CD4-positive, alpha-beta T cell (primary cell): ENCODE measurements at regions not wholly inside any gene's neighbourhood (a gene's known extent, or its start where the extent isn't known, plus 50 kb on each side); places are given as distances from the start of the nearest gene placed in this dataset.
"Not testable (repeated sequence)": the region's sequence is repeated elsewhere in the genome, so short reads cannot be mapped to it uniquely, and the experiment has no call there.

ENCODE experiments used
- ATAC-seq: fragments of 200-7000 bp; cut with Tn5 transposase; one replicate; pipeline ENCODE4 v1.10.0; 2022; ENCODE audit warnings: mild to moderate bottlenecking; ENCODE audit not compliant: poor library complexity
- CTCF ChIA-PET: fragments of 350-600 bp; sonication (Branson Sonifier 250); formaldehyde crosslinking; loops from one replicate; lab custom pipeline; 2021; ENCODE audit warnings: antibody characterized with exemption, inconsistent platforms; lab: Charles Lee
- POLR2A ChIA-PET: fragments of 350-600 bp; sonication (Branson Sonifier 250); formaldehyde crosslinking; loops from one replicate; lab custom pipeline; 2021; ENCODE audit warnings: antibody characterized with exemption, inconsistent platforms; lab: Charles Lee
- DNase-seq, 14 experiments: peaks; one replicate each; pipeline ENCODE4 v3.0.0-alpha.2; 2013 to 2020; ENCODE audit warnings: mixed read lengths in 2 of 14
- H3K27ac ChIP-seq, 2 donors: one replicate each; pipeline versions ENCODE4 v1.5.1 to v1.7.0; 2013; ENCODE audit warnings: low read length in 2 of 2, low read depth in 1 of 2, mild to moderate bottlenecking in 1 of 2
- H3K27me3 ChIP-seq, 2 experiments: 1 replicate in 1 of 2; 2 replicates in 1 of 2; pipeline versions ENCODE4 v1.6.1 to v1.7.0; 2013; ENCODE audit warnings: low read length in 2 of 2, control low read depth in 1 of 2, mild to moderate bottlenecking in 1 of 2, moderate library complexity in 1 of 2; ENCODE audit not compliant: insufficient read depth in 2 of 2, control insufficient read depth in 1 of 2
- H3K36me3 ChIP-seq: one replicate; pipeline ENCODE4 v1.6.1; 2013; ENCODE audit warnings: low read length, control low read depth; ENCODE audit not compliant: insufficient read depth
- H3K4me1 ChIP-seq: one replicate; pipeline ENCODE4 v1.6.1; 2013; ENCODE audit warnings: low read length, control low read depth; ENCODE audit not compliant: insufficient read depth
- H3K4me3 ChIP-seq: one replicate; pipeline ENCODE4 v1.5.1; 2013; ENCODE audit warnings: mild to moderate bottlenecking, low read length, moderate library complexity
- H3K9me3 ChIP-seq, 2 experiments: 1 replicate in 1 of 2; 2 replicates in 1 of 2; pipeline versions ENCODE4 v1.6.1 to v1.7.0; 2013; ENCODE audit warnings: low read length in 2 of 2, mild to moderate bottlenecking in 2 of 2, control low read depth in 1 of 2, moderate library complexity in 1 of 2; ENCODE audit not compliant: control insufficient read depth in 1 of 2, insufficient read depth in 1 of 2
- H3K27ac Mint-ChIP-seq: one replicate; pipeline ENCODE4 v1.8.0; 2020; ENCODE audit warnings: mixed read lengths
- H3K27me3 Mint-ChIP-seq: one replicate; pipeline ENCODE4 v1.8.0; 2021; ENCODE audit warnings: mixed read lengths
- H3K36me3 Mint-ChIP-seq: one replicate; pipeline ENCODE4 v1.8.0; 2021; ENCODE audit warnings: low read depth, mixed read lengths
- H3K4me1 Mint-ChIP-seq: one replicate; pipeline ENCODE4 v1.8.0; 2021; ENCODE audit warnings: low read depth, mixed read lengths
- H3K4me3 Mint-ChIP-seq: one replicate; pipeline ENCODE4 v1.8.0; 2020; ENCODE audit warnings: mild to moderate bottlenecking, mixed read lengths
- H3K9me3 Mint-ChIP-seq: one replicate; pipeline ENCODE4 v1.8.0; 2020; ENCODE audit warnings: mixed read lengths
- intact Hi-C, 2 experiments: fragments of 100-400 bp; cut with DNase I in 1 of 2; cut with micrococcal nuclease in 1 of 2; formaldehyde crosslinking; loops; one replicate each; pipeline versions ENCODE4 v1.15.1 to v1.9.0; 2023 to 2025; cut with DNase I, micrococcal nuclease
- TF ChIP-seq, protein P1 (sequence below): fragments of 200-600 bp; IDR thresholded peaks from one replicate; pipeline ENCODE4 v1.8.0; 2022; ENCODE audit warnings: antibody characterized with exemption, mild to moderate bottlenecking

DNA sequence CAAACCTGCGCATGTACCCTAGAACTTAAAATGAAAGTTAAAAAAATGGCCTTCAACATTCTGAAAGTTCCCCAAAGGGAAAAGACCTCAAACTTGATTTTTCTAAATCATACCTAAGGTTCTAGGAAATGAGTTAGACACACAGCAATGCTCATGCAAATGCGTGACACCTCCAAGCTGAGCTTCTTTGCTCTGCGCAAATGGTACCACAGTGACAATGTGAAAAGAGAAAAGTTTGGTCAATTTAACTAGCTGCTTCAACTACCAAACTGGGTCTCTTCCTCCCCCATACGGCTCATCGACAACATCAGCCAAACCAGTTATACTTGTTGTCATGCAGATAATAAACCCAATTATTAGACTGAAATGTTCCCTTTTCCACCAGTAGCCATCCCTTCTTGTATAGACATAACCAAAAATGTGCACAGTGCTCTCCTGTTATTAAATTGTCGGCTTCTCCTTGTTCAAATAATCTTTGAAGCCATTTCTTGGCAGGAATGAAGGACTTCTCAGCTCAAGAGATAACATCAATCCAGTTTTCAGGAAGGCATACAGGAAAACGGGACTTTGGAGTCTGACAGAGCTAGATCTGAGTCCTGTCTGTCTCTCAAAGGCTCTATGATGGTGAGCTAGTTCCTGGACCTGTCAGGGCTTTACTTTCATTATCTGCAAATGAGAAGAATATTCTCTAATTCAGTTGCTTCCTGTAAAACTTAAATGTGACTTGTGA lies 185.6 kb upstream of the NR3C1 start:
- CTCF ChIA-PET, result no interaction called here
- Mint-ChIP-seq H3K36me3 (no peaks in the 10 kb centered on the region), H3K27ac (no peak overlapping the region), H3K9me3 (no peaks in the 10 kb centered on the region), H3K4me1 (no peaks in the 10 kb centered on the region), H3K4me3 (no peak overlapping the region), H3K27me3 (no peaks in the 10 kb centered on the region)
- Histone ChIP-seq H3K27ac (no peak overlapping the region), H3K4me1 (no peaks in the 10 kb centered on the region), H3K36me3 (no peaks in the 10 kb centered on the region), H3K27me3 (no peaks in the 10 kb centered on the region), H3K9me3 (no peaks in the 10 kb centered on the region), H3K4me3 (no peak overlapping the region)
- TF ChIP-seq, protein P1, sequence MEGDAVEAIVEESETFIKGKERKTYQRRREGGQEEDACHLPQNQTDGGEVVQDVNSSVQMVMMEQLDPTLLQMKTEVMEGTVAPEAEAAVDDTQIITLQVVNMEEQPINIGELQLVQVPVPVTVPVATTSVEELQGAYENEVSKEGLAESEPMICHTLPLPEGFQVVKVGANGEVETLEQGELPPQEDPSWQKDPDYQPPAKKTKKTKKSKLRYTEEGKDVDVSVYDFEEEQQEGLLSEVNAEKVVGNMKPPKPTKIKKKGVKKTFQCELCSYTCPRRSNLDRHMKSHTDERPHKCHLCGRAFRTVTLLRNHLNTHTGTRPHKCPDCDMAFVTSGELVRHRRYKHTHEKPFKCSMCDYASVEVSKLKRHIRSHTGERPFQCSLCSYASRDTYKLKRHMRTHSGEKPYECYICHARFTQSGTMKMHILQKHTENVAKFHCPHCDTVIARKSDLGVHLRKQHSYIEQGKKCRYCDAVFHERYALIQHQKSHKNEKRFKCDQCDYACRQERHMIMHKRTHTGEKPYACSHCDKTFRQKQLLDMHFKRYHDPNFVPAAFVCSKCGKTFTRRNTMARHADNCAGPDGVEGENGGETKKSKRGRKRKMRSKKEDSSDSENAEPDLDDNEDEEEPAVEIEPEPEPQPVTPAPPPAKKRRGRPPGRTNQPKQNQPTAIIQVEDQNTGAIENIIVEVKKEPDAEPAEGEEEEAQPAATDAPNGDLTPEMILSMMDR, result no peak
- POLR2A ChIA-PET, result no interaction called here
- no peak for ATAC-seq
- no peak for DNase-seq
- intact Hi-C loops, result no loop called here

DNA sequence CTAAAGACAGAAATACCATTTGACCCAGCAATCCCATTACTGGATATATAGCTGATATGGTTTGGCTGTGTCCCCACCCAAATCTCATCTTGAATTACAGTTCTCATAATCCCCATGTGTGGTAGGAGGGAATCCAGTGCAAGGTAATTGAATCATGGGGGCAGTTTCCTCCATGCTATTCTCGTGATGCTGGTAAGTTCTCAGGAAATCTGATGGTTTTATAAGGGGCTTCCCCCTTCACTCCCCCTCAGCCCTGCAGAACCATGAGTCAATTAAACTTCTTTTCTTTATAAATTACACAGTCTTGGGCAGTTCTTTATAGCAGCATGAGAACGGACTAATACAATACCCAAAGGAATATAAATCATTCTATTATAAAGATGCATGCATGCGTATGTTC lies 184.6 kb upstream of the NR3C1 start:
- H3K27me3 ChIP-seq, DNase-seq, CTCF ChIA-PET, ATAC-seq, H3K36me3 Mint-ChIP-seq, H3K27ac ChIP-seq, intact Hi-C loops, H3K4me1 Mint-ChIP-seq, H3K9me3 ChIP-seq, H3K9me3 Mint-ChIP-seq, H3K4me1 ChIP-seq, H3K4me3 Mint-ChIP-seq, H3K27me3 Mint-ChIP-seq, H3K4me3 ChIP-seq, POLR2A ChIA-PET, H3K36me3 ChIP-seq, H3K27ac Mint-ChIP-seq: not testable (repeated sequence)

DNA sequence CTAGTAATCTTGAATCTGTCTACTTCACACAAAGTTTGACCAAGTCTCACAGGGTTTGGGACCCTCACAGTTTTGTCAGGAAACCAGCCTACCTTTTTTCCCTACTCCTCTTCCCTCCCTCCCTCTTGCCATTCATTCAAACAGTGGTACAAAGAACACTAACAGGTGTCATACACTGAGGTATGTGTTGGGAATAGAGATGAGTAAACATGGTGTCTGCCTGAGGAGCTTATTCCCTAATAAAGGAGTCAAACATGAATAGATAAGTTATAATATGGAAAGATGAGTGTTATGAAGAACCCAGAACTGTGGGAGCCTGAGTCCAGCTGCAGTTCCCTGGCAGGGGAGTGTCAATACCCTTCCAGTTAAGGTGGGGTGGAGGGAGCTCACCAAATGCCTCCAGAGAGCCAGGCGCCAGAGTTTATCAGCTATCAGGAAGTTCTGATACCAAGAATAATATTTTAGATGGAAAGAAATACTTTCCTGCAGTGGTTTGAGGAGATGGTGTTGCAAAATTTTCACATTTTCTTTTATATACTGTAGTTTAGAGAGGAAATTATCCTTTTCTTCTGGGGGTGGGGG lies 183.4 kb upstream of the NR3C1 start:
- Histone ChIP-seq H3K4me3 (no peak overlapping the region), H3K9me3 (no peaks in the 10 kb centered on the region), H3K4me1 (no peaks in the 10 kb centered on the region), H3K36me3 (no peaks in the 10 kb centered on the region), H3K27ac (no peak overlapping the region), H3K27me3 (no peaks in the 10 kb centered on the region)
- no peak overlapping the region for H3K4me3 Mint-ChIP-seq
- ChIA-PET POLR2A (no interaction called here), CTCF (no interaction called here)
- H3K9me3 Mint-ChIP-seq, result no peaks in the 10 kb centered on the region
- no peaks in the 10 kb centered on the region for H3K4me1 Mint-ChIP-seq
- intact Hi-C loops, result no loop called here
- DNase-seq (no peak), ATAC-seq (no peak)
- no peaks in the 10 kb centered on the region for H3K36me3 Mint-ChIP-seq
- TF ChIP-seq, protein P1, result no peak
- no peak overlapping the region for H3K27ac Mint-ChIP-seq
- H3K27me3 Mint-ChIP-seq, result no peaks in the 10 kb centered on the region

- H3K36me3 ChIP-seq, result no peaks in the 10 kb centered on the region
- H3K27me3 ChIP-seq, result no peaks in the 10 kb centered on the region
- H3K9me3 Mint-ChIP-seq, result no peaks in the 10 kb centered on the region
- no peak overlapping the region for H3K4me3 Mint-ChIP-seq
- no peaks in the 10 kb centered on the region for H3K27me3 Mint-ChIP-seq
- no peaks in the 10 kb centered on the region for H3K4me1 Mint-ChIP-seq
- intact Hi-C loops, result no loop called here
- H3K36me3 Mint-ChIP-seq, result no peaks in the 10 kb centered on the region
- POLR2A ChIA-PET, result no interaction called here
- no peak overlapping the region for H3K4me3 ChIP-seq
- no peak overlapping the region for H3K27ac ChIP-seq
- TF ChIP-seq, protein P1, result no peak
- ATAC-seq (no peak), DNase-seq (no peak)
- CTCF ChIA-PET, result no interaction called here
- no peaks in the 10 kb centered on the region for H3K9me3 ChIP-seq
- H3K27ac Mint-ChIP-seq, result no peak overlapping the region
- H3K4me1 ChIP-seq, result no peaks in the 10 kb centered on the region
Measured at GRCh38 chr5:143585970-143586369, 182.5 kb upstream of the NR3C1 start.
